H1 (cell line): ENCODE measurements at regions not wholly inside any gene's neighbourhood (a gene's known extent, or its start where the extent isn't known, plus 50 kb on each side); places are given as distances from the start of the nearest gene placed in this dataset.

Source experiments
- CTCF ChIA-PET: fragments of 300-600 bp; sonication (Branson Sonifier 250); formaldehyde crosslinking; loops from one replicate; lab custom pipeline; 2021; ENCODE audit not compliant: partially characterized antibody; lab: Charles Lee
- POLR2A ChIA-PET: fragments of 300-600 bp; sonication (Branson Sonifier 250); formaldehyde crosslinking; loops from one replicate; lab custom pipeline; 2021; ENCODE audit warnings: inconsistent platforms; ENCODE audit not compliant: partially characterized antibody; lab: Charles Lee
- DNase-seq, 2 experiments: peaks; one replicate each; pipeline versions ENCODE4 v3.0.0 to v3.0.0-alpha.2; 2010 to 2022; ENCODE audit warnings: low spot score in 2 of 2, low read depth in 1 of 2, mixed read lengths in 1 of 2
- FAIRE-seq: peaks from 2 replicates; lab custom pipeline; 2011; peaks lifted over from hg19 to GRCh38; lab: Jason Lieb, UNC
- H2AFZ ChIP-seq: 2 replicates; pipeline ENCODE4 v1.8.1; 2012; ENCODE audit warnings: low read length, inconsistent platforms
- H2AK5ac ChIP-seq: 2 replicates; pipeline ENCODE4 v1.6.1; 2013; ENCODE audit warnings: low read depth, low read length
- H2BK120ac ChIP-seq: replicated peaks from 2 replicates; pipeline ENCODE3; 2013; ENCODE audit warnings: low read depth, low read length, inconsistent platforms
- H2BK12ac ChIP-seq: 2 replicates; pipeline ENCODE4 v1.6.1; 2013; ENCODE audit warnings: low read depth, low read length
- H2BK15ac ChIP-seq: 2 replicates; pipeline ENCODE4 v1.6.1; 2013; ENCODE audit warnings: low read length
- H2BK20ac ChIP-seq: 2 replicates; pipeline ENCODE4 v1.6.1; 2013; ENCODE audit warnings: low read length
- H2BK5ac ChIP-seq: 2 replicates; pipeline ENCODE4 v1.6.1; 2013; ENCODE audit warnings: low read depth, low read length
- H3K14ac ChIP-seq: 2 replicates; pipeline ENCODE4 v1.6.1; 2013; ENCODE audit warnings: inconsistent platforms; ENCODE audit not compliant: insufficient read length
- H3K18ac ChIP-seq: 2 replicates; pipeline ENCODE4 v1.6.1; 2013; ENCODE audit warnings: low read length; ENCODE audit errors: extremely low read depth
- H3K23ac ChIP-seq: 2 replicates; pipeline ENCODE4 v1.6.1; 2013; ENCODE audit warnings: inconsistent platforms; ENCODE audit not compliant: insufficient read length
- H3K23me2 ChIP-seq: 2 replicates; pipeline ENCODE4 v1.6.1; 2013; ENCODE audit warnings: low read depth, low read length
- H3K27ac ChIP-seq: 2 replicates; pipeline ENCODE4 v1.6.1; 2011; ENCODE audit warnings: low read depth, low read length, inconsistent platforms
- H3K27me3 ChIP-seq, 4 experiments: replicated peaks in 1 of 4; 1 replicate in 1 of 4; 2 replicates in 3 of 4; pipeline versions ENCODE4 v1.6.1 to v1.8.1; 2011 to 2013; ENCODE audit warnings: low read length in 3 of 4, mild to moderate bottlenecking in 3 of 4, inconsistent platforms in 2 of 4, mixed read lengths in 2 of 4, moderate library complexity in 1 of 4; ENCODE audit not compliant: control insufficient read depth in 3 of 4, insufficient read depth in 3 of 4; ENCODE audit errors: extremely low read depth in 1 of 4
- H3K36me3 ChIP-seq, 4 experiments: 2 replicates each; pipeline versions ENCODE4 v1.6.1 to v1.8.1; 2011 to 2013; ENCODE audit warnings: mild to moderate bottlenecking in 4 of 4, low read length in 3 of 4, moderate library complexity in 2 of 4, control low read depth in 1 of 4, inconsistent platforms in 1 of 4; ENCODE audit not compliant: insufficient read depth in 4 of 4, control insufficient read depth in 2 of 4
- H3K4ac ChIP-seq: replicated peaks from 2 replicates; pipeline ENCODE3; 2013; ENCODE audit warnings: low read length, low read depth, mixed read lengths, inconsistent platforms; ENCODE audit not compliant: insufficient read length
- H3K4me1 ChIP-seq, 4 experiments: replicated peaks in 1 of 4; 1 replicate in 1 of 4; 2 replicates in 3 of 4; pipeline versions ENCODE4 v1.6.1 to v1.8.1; 2011 to 2013; ENCODE audit warnings: low read length in 3 of 4, inconsistent platforms in 2 of 4, mixed read lengths in 1 of 4; ENCODE audit not compliant: insufficient read depth in 4 of 4, control insufficient read depth in 3 of 4
- H3K4me2 ChIP-seq, 2 experiments: 2 replicates each; pipeline versions ENCODE4 v1.6.1 to v1.8.1; 2011 to 2013; ENCODE audit warnings: low read depth in 2 of 2, low read length in 2 of 2, control low read depth in 1 of 2, inconsistent platforms in 1 of 2, mild to moderate bottlenecking in 1 of 2; ENCODE audit not compliant: insufficient read depth in 1 of 2
- H3K4me3 ChIP-seq, 4 experiments: fragments of 200-600, 300-600 bp in 1 of 4; sonication (generic), shearing (Covaris generic), sonication (Bioruptor Twin) in 1 of 4; 2 replicates each; pipeline versions ENCODE4 v1.5.1 to v1.8.1; 2011 to 2016; ENCODE audit warnings: low read length in 4 of 4, low read depth in 3 of 4, control low read depth in 2 of 4, inconsistent platforms in 2 of 4, mild to moderate bottlenecking in 2 of 4, mixed read lengths in 1 of 4, moderate library complexity in 1 of 4; ENCODE audit not compliant: insufficient read depth in 2 of 4; ENCODE audit errors: extremely low read depth in 1 of 4
- H3K56ac ChIP-seq: replicated peaks from 2 replicates; pipeline ENCODE3; 2013; ENCODE audit warnings: low read depth, mild to moderate bottlenecking, mixed read lengths, low read length, inconsistent platforms; ENCODE audit not compliant: insufficient read length
- H3K79me1 ChIP-seq: 2 replicates; pipeline ENCODE4 v1.6.1; 2013; ENCODE audit warnings: low read depth, low read length, control low read depth
- H3K79me2 ChIP-seq, 2 experiments: 2 replicates each; pipeline versions ENCODE4 v1.6.1 to v1.8.1; 2012 to 2013; ENCODE audit warnings: low read length in 2 of 2, mild to moderate bottlenecking in 2 of 2, inconsistent platforms in 1 of 2; ENCODE audit not compliant: insufficient read depth in 2 of 2, control insufficient read depth in 1 of 2
- H3K9ac ChIP-seq, 4 experiments: replicated peaks in 1 of 4; 1 replicate in 1 of 4; 2 replicates in 3 of 4; pipeline versions ENCODE4 v1.6.1 to v1.8.1; 2011 to 2013; ENCODE audit warnings: low read depth in 3 of 4, low read length in 3 of 4, control low read depth in 2 of 4, mild to moderate bottlenecking in 2 of 4, moderate library complexity in 2 of 4, inconsistent platforms in 1 of 4; ENCODE audit errors: extremely low read depth in 1 of 4
- H3K9me3 ChIP-seq, 2 experiments: 2 replicates each; pipeline versions ENCODE4 v1.6.1 to v1.8.1; 2012 to 2013; ENCODE audit warnings: mild to moderate bottlenecking in 2 of 2, moderate library complexity in 2 of 2, control low read depth in 1 of 2, inconsistent platforms in 1 of 2, low read depth in 1 of 2, low read length in 1 of 2, mixed read lengths in 1 of 2; ENCODE audit not compliant: insufficient read depth in 2 of 2
- H4K20me1 ChIP-seq, 2 experiments: replicated peaks in 1 of 2; 2 replicates each; pipeline versions ENCODE3 to v1.8.1; 2011 to 2013; ENCODE audit warnings: inconsistent platforms in 2 of 2, low read length in 2 of 2, mild to moderate bottlenecking in 1 of 2; ENCODE audit not compliant: insufficient read depth in 2 of 2, control insufficient read depth in 1 of 2
- H4K5ac ChIP-seq: 2 replicates; pipeline ENCODE4 v1.6.1; 2013; ENCODE audit warnings: low read length, low read depth, mixed read lengths, inconsistent platforms; ENCODE audit not compliant: insufficient read length
- H4K8ac ChIP-seq: 2 replicates; pipeline ENCODE4 v1.8.0; 2013; ENCODE audit warnings: mild to moderate bottlenecking, moderate library complexity, low read length, inconsistent platforms; ENCODE audit not compliant: insufficient read depth; ENCODE audit errors: extremely low read depth
- H4K91ac ChIP-seq: replicated peaks from 2 replicates; pipeline ENCODE3; 2013; ENCODE audit warnings: low read length, mixed read lengths, inconsistent platforms; ENCODE audit not compliant: insufficient read length
- RAD21 ChIP-seq, 2 experiments: IDR thresholded peaks in 1 of 2; conservative IDR thresholded peaks in 1 of 2; 2 replicates each; pipeline ENCODE4 v1.6.1; 2011; ENCODE audit warnings: low read depth in 2 of 2, low read length in 2 of 2, improper control_type of control experiment in 1 of 2, inconsistent platforms in 1 of 2, mild to moderate bottlenecking in 1 of 2, moderate library complexity in 1 of 2
- SIRT6 ChIP-seq: IDR thresholded peaks from one replicate; pipeline ENCODE4 v1.7.1; 2012; ENCODE audit warnings: low read length, inconsistent platforms
- SP2 ChIP-seq: IDR thresholded peaks from 2 replicates; pipeline ENCODE4 v1.6.1; 2012; ENCODE audit warnings: mild to moderate bottlenecking, low read length, inconsistent platforms
- WGBS, 2 experiments: shearing (Covaris generic) in 1 of 2; methylation state at CpG; one replicate each; pipeline versions ENCODE4 v1.1.6 to v1.1.7; 2013 to 2015; ENCODE audit warnings: low lambda C conversion rate in 2 of 2, mixed read lengths in 2 of 2, inconsistent platforms in 1 of 2, low coverage in 1 of 2, missing lambda C conversion rate in 1 of 2; ENCODE audit not compliant: insufficient replicate concordance in 2 of 2, insufficient coverage in 1 of 2, insufficient read length in 1 of 2; ENCODE audit errors: extremely low coverage in 1 of 2, missing lambda C conversion rate in 1 of 2; 5-methylcytosine and 5-hydroxymethylcytosine counted together

DNA sequence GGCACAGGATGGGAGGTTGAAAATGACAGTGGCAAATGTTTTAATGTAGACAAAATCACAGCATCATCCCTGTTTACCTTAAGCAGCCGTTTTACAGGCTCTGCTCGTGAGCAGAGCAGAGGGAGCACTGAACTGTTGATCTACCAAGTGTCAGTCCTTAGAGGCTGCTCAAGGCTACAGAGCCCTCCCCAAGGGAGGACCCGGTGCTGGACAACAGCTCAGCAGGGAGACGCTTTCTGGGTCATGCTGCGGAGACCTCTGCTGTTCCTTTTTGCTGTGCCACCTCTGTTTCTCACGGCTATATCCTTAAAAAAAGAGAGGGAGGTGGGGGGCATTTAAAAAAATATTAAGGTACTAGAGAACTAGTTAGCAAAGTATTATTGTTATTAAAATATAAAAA, 400.2 kb downstream of the GABRB3 start:
- CTCF ChIA-PET = no interaction called here
- Histone ChIP-seq H3K18ac (no peak overlapping the region), H3K56ac (no peak overlapping the region), H3K23ac (no peak overlapping the region), H3K4me2 (no peak overlapping the region), H2BK5ac (no peak overlapping the region), H3K9ac (no peak overlapping the region), H3K79me2 (no peaks in the 10 kb centered on the region), H3K4me1 (peaks cover 0 to 2% (median 0%) of the 10 kb centered on the region in 4 experiments; a peak in 1 of 7 replicates), H2BK15ac (no peak overlapping the region), H3K9me3 (peaks cover 0 to 2% of the 10 kb centered on the region in 2 experiments; a peak in 1 of 4 replicates), H2AFZ (no peak overlapping the region), H2BK120ac (no peak overlapping the region), H4K20me1 (no peaks in the 10 kb centered on the region), H2AK5ac (no peak overlapping the region), H3K23me2 (no peaks in the 10 kb centered on the region), H2BK20ac (no peak overlapping the region), H3K36me3 (no peaks in the 10 kb centered on the region), H3K14ac (no peak overlapping the region), H4K91ac (no peak overlapping the region), H3K4me3 (no peak overlapping the region), H2BK12ac (no peak overlapping the region), H3K27ac (no peak overlapping the region), H4K8ac (no peak overlapping the region), H3K27me3 (peaks cover 0 to 1% (median 0%) of the 10 kb centered on the region in 4 experiments; a peak in 1 of 7 replicates), H4K5ac (no peak overlapping the region), H3K4ac (no peak overlapping the region), H3K79me1 (no peaks in the 10 kb centered on the region)
- DNase-seq (no peak), FAIRE-seq (peak; percentile 69)
- WGBS, 2 experiments = 46% methylated on average over 6 of the region's 6 CpGs; no CpG with 5 or more reads in 1 of the 2 experiments
- POLR2A ChIA-PET = no interaction called here
- peak; percentile 5 to 28; a peak in 2 of 4 replicates for TF ChIP-seq RAD21 (IDR thresholded peaks at IDR 0.05 in 1 of 2, conservative IDR thresholded peaks at IDR 0.05 in 1 of 2; ENCODE audit: low read depth in 2 of 2, low read length in 2 of 2)
- no peak for TF ChIP-seq SP2
- TF ChIP-seq SIRT6 = no peak
